ENCODE measurements at regions not wholly inside any gene's neighbourhood (a gene's known extent, or its start where the extent isn't known, plus 50 kb on each side); places are given as distances from the start of the nearest gene placed in this dataset.

DNA sequence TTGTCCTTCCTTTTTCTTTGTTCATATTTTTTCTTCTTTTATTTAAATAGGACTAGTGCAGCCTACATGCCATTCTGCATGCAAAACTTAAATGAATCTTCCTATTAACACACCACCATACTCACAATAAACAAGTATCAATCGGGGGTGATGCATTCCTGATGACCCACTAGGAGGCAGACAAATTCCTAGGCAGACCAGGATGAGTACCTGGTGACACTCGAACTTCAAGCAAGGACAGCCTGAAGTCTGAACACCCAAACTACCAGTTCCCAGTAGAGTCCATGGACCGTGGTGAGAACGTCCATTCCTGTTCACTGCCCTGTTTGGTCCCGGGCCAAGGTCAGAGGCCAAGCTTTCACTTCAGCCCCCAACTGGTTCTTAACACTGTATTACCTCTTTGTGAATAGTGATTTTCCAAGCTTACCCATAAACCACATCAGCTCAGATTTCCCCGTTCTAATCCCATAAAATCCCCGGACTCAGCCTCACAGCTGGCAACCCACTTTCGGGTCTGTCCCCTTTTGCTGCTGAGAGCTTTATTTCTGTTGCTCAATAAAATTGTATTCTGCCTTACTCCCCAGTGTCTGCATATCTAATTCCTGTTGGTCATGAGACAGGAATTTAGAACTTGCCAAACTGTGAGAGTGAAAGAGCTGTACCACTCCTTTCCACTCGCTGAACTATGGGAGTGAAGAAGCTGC lies 1286.6 kb downstream of the FSTL5 start:
- TF ChIP-seq, protein P1, sequence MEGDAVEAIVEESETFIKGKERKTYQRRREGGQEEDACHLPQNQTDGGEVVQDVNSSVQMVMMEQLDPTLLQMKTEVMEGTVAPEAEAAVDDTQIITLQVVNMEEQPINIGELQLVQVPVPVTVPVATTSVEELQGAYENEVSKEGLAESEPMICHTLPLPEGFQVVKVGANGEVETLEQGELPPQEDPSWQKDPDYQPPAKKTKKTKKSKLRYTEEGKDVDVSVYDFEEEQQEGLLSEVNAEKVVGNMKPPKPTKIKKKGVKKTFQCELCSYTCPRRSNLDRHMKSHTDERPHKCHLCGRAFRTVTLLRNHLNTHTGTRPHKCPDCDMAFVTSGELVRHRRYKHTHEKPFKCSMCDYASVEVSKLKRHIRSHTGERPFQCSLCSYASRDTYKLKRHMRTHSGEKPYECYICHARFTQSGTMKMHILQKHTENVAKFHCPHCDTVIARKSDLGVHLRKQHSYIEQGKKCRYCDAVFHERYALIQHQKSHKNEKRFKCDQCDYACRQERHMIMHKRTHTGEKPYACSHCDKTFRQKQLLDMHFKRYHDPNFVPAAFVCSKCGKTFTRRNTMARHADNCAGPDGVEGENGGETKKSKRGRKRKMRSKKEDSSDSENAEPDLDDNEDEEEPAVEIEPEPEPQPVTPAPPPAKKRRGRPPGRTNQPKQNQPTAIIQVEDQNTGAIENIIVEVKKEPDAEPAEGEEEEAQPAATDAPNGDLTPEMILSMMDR (IDR thresholded peaks at IDR 0.05): no peak
- TF ChIP-seq POLR2A (IDR thresholded peaks at IDR 0.05): no peak
- no peak for TF ChIP-seq EP300 (IDR thresholded peaks at IDR 0.05)
